Left lung (tissue), 4 donors: ENCODE measurements at regions not wholly inside any gene's neighbourhood (a gene's known extent, or its start where the extent isn't known, plus 50 kb on each side); places are given as distances from the start of the nearest gene placed in this dataset.
A peak's percentile ranks its signal among the peaks of the same experiment; 100 is the strongest.

Experiments
- ATAC-seq: fragments of 200-7000 bp; cut with Tn5 transposase; one replicate; pipeline ENCODE4 v1.9.1; 2020; ENCODE audit warnings: moderate library complexity
- DNase-seq, 4 donors: peaks; one replicate each; pipeline ENCODE4 v3.0.0-alpha.2; 2013 to 2020
- H3K27ac ChIP-seq, 2 donors: fragments of 200-600 bp; sonication (generic) in 1 of 2; one replicate each; pipeline versions ENCODE4 v1.5.0 to v1.8.0; 2020 to 2021
- H3K27me3 ChIP-seq, 2 donors: fragments of 200-600 bp; sonication (generic) in 1 of 2; one replicate each; pipeline versions ENCODE4 v1.5.0 to v1.8.0; 2020 to 2021
- H3K36me3 ChIP-seq, 2 donors: fragments of 200-600 bp; sonication (generic) in 1 of 2; one replicate each; pipeline versions ENCODE4 v1.5.0 to v1.8.0; 2020 to 2021
- H3K4me1 ChIP-seq, 2 donors: fragments of 200-600 bp; one replicate each; pipeline ENCODE4 v1.8.0; 2021
- H3K4me3 ChIP-seq, 2 donors: fragments of 200-600 bp; sonication (generic) in 1 of 2; one replicate each; pipeline versions ENCODE4 v1.5.0 to v1.8.0; 2020 to 2021; ENCODE audit warnings: mild to moderate bottlenecking in 1 of 2
- H3K9me3 ChIP-seq, 2 donors: fragments of 200-600 bp; sonication (generic) in 1 of 2; one replicate each; pipeline versions ENCODE4 v1.5.0 to v1.8.0; 2020 to 2021
- intact Hi-C, 2 donors: fragments of 100-400 bp; cut with DNase I; formaldehyde crosslinking; loops; one replicate each; pipeline versions ENCODE4 v1.11.2 to v1.14.2; 2022
- TF ChIP-seq, protein P1 (sequence below), 2 donors: fragments of 200-600 bp; sonication (generic) in 1 of 2; IDR thresholded peaks; one replicate each; pipeline versions ENCODE4 v1.5.0 to v1.8.0; 2021; ENCODE audit warnings: antibody characterized with exemption in 2 of 2
- donor health status: DM: no; HTN: yes; CAD: no.
- donor health status: DM: no; HTN: no; CAD: no.

DNA sequence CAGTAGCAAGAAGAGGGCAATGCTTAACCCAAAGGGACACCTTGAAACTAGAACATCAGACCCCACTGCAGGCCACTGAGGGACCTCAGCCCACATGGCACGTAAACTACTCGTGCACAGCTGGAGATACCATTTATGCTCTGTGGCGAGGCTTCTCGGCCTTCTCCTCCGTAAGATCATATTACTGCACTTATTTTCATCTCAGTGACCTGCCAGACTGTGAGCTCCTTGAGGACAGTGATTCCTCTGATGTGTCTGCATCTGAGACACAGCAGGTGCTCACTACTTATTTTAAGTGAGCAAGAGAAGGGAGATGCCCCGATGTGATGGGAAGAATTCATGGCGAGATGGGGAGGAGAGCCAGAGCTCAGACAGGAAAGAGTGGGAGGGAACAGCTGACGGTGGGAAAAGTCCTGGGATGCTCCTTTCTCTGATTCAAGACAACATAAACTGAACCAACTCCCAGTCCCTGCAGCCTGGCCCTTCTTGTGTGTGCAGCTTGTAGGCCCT, 137.6 kb downstream of the RPLP1 start:
- ATAC-seq (no peak), DNase-seq (no peak)
- H3K36me3 ChIP-seq, result no peaks in the 10 kb centered on the region
- no peak overlapping the region for H3K27ac ChIP-seq
- H3K9me3 ChIP-seq, result no peaks in the 10 kb centered on the region
- no peak overlapping the region for H3K4me3 ChIP-seq
- peaks cover 12 to 41% of the 10 kb centered on the region in 2 donors for H3K4me1 ChIP-seq
- intact Hi-C loops, result no loop called here
- peaks cover 0 to 5% of the 10 kb centered on the region in 2 donors for H3K27me3 ChIP-seq
- TF ChIP-seq, protein P1, sequence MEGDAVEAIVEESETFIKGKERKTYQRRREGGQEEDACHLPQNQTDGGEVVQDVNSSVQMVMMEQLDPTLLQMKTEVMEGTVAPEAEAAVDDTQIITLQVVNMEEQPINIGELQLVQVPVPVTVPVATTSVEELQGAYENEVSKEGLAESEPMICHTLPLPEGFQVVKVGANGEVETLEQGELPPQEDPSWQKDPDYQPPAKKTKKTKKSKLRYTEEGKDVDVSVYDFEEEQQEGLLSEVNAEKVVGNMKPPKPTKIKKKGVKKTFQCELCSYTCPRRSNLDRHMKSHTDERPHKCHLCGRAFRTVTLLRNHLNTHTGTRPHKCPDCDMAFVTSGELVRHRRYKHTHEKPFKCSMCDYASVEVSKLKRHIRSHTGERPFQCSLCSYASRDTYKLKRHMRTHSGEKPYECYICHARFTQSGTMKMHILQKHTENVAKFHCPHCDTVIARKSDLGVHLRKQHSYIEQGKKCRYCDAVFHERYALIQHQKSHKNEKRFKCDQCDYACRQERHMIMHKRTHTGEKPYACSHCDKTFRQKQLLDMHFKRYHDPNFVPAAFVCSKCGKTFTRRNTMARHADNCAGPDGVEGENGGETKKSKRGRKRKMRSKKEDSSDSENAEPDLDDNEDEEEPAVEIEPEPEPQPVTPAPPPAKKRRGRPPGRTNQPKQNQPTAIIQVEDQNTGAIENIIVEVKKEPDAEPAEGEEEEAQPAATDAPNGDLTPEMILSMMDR (IDR thresholded peaks at IDR 0.05), result no peak

DNA sequence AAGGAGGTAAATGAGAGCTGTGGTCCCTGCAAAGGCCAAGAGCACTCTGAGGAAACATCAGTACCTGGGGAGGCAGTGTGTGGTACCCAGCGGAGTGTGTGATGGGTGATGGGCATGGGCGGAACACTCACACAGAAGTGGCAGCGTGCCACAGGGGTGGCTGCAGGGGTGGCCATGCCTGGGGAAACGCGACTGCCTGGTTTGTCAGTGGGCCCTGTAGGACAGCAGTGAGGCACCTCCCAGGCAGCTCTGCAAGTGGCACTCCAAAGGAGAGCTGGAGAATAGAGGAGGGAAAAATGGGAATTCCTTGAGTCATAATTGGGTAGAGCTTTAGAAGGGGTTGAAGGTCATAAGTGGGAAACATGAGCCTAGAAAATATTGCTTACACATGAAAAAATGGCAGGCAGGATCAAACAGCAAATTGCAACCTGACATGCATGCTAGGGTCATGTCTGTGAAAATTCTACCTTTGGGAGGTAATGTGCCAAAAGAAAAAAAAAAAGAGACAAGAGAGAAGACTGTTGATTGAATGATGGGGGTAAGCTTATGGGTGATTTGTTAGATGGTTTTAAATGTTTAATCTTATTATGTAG, 138.4 kb downstream of the RPLP1 start:
- peaks cover 18 to 49% of the 10 kb centered on the region in 2 donors for H3K4me1 ChIP-seq
- ATAC-seq (no peak), DNase-seq (peak in 1 of 4 donors; percentile 41)
- no peaks in the 10 kb centered on the region for H3K36me3 ChIP-seq
- TF ChIP-seq, protein P1 (IDR thresholded peaks at IDR 0.05), result no peak
- H3K27me3 ChIP-seq, result peaks cover 0 to 11% of the 10 kb centered on the region in 2 donors
- H3K27ac ChIP-seq, result peak overlapping the region in 1 of 2 donors; percentile 39
- intact Hi-C loops, result no loop called here
- H3K4me3 ChIP-seq, result no peak overlapping the region
- no peaks in the 10 kb centered on the region for H3K9me3 ChIP-seq

DNA sequence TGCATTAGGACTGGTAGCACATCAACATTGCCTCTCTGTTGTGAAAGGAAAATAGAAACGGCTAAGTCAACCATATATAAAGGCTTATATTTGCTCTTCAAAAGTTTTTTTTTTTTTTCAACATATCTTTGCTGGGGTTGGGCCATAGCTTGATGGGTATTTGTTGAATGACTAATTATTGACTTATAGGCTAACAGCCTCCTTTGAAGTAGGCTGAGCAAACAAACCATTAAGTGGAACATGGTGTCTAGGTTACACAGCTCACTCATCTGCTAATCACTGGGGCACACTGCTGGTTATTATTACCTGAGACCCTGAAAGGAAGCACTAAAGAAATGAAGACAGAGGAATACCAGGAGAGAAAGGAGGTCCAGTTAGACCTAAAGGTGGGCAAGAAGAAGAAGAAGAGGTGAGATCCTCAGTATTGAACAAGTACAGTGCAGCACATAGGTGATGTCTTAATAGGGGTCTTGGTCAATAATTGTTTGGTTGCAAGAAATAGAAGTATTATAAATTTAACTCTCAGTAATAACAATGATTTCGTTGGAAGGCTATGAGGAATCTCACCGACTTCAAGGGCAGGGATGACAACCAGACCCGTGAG, 139.4 kb downstream of the RPLP1 start:
- H3K9me3 ChIP-seq, result no peaks in the 10 kb centered on the region
- ATAC-seq (peak; percentile 34), DNase-seq (peak in 1 of 4 donors; percentile 52)
- no peaks in the 10 kb centered on the region for H3K36me3 ChIP-seq
- TF ChIP-seq, protein P1 (IDR thresholded peaks at IDR 0.05), result no peak
- H3K27me3 ChIP-seq, result peaks cover 0 to 11% of the 10 kb centered on the region in 2 donors
- H3K27ac ChIP-seq, result peak overlapping the region in 1 of 2 donors; percentile 39
- intact Hi-C loops, result no loop called here
- H3K4me3 ChIP-seq, result no peak overlapping the region
- H3K4me1 ChIP-seq, result peaks cover 19 to 49% of the 10 kb centered on the region in 2 donors

DNA sequence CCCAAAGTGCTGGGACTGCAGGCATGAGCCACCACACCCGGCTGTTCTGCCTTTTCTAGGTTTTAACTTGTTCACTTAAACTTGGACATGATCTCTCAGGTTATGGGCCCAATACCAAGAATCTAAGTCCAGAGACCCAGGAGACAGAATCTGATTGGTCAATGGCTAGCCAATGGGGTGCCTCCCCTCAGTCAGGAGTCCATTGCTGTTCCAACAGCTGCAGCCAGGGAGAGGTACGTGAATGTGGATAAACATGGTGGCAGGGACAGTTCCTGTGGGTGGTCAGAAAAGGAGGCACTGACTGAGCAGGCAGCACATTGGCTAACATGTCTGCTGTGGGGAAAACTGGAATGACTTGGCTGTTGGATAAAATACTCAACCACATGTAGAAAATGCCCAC, 140.3 kb downstream of the RPLP1 start:
- Histone ChIP-seq H3K4me1 (peaks cover 19 to 42% of the 10 kb centered on the region in 2 donors), H3K36me3 (no peaks in the 10 kb centered on the region), H3K27ac (no peak overlapping the region), H3K4me3 (no peak overlapping the region), H3K9me3 (no peaks in the 10 kb centered on the region), H3K27me3 (peaks cover 0 to 11% of the 10 kb centered on the region in 2 donors)
- no peak for ATAC-seq
- DNase-seq, result no peak
- TF ChIP-seq, protein P1 (IDR thresholded peaks at IDR 0.05), result no peak
- intact Hi-C loops, result no loop called here

DNA sequence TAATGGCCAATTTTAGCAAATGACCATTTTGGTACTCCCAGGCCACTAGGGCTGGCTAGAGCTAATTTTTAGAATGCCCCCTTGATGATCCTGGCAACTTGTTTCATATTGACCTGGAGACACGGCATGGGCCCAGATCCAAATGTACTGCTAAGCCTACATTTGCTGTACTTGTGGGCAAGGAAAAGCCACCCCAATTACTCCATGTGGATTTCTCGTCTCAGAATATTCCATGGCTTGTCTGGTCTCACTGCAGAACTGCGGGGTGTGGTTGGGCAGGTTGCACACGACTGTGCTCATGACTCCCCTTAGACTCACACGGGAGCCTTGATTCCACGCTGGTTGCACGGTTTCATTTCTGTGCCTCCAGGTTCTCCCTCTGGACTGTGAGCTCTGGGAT, 140.9 kb downstream of the RPLP1 start:
- H3K27ac ChIP-seq, result no peak overlapping the region
- DNase-seq, result no peak
- intact Hi-C loops, result no loop called here

More for the DNA sequence above, 140.9 kb downstream of the RPLP1 start:
- no peak overlapping the region for H3K4me3 ChIP-seq
- peaks cover 19 to 37% of the 10 kb centered on the region in 2 donors for H3K4me1 ChIP-seq
- TF ChIP-seq, protein P1 (IDR thresholded peaks at IDR 0.05), result no peak
- peaks cover 0 to 15% of the 10 kb centered on the region in 2 donors for H3K27me3 ChIP-seq
- H3K9me3 ChIP-seq, result no peaks in the 10 kb centered on the region
- ATAC-seq, result no peak
- no peaks in the 10 kb centered on the region for H3K36me3 ChIP-seq
